ENCODE measurements at regions not wholly inside any gene's neighbourhood (a gene's known extent, or its start where the extent isn't known, plus 50 kb on each side); places are given as distances from the start of the nearest gene placed in this dataset.

DNA sequence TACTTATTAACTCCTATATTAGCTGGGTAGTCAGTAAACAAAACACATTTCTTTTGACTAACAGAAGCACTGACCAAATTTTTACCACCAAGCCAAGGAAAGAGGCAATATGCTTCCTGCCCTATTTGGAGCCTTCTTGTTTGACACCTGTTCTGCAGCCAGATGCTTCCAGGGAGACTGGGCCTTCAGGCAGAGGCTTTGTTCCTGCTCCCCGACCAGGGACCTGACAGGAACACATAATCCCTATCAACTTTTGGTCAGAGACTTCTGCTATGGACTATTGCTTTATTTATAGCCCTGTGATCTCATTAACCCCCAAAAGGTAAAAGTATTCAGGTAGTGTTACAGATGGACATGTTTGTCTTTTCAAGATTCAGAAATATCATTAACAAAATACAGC is 541.3 kb downstream of the NTRK3 start:
- TF ChIP-seq, protein P1, sequence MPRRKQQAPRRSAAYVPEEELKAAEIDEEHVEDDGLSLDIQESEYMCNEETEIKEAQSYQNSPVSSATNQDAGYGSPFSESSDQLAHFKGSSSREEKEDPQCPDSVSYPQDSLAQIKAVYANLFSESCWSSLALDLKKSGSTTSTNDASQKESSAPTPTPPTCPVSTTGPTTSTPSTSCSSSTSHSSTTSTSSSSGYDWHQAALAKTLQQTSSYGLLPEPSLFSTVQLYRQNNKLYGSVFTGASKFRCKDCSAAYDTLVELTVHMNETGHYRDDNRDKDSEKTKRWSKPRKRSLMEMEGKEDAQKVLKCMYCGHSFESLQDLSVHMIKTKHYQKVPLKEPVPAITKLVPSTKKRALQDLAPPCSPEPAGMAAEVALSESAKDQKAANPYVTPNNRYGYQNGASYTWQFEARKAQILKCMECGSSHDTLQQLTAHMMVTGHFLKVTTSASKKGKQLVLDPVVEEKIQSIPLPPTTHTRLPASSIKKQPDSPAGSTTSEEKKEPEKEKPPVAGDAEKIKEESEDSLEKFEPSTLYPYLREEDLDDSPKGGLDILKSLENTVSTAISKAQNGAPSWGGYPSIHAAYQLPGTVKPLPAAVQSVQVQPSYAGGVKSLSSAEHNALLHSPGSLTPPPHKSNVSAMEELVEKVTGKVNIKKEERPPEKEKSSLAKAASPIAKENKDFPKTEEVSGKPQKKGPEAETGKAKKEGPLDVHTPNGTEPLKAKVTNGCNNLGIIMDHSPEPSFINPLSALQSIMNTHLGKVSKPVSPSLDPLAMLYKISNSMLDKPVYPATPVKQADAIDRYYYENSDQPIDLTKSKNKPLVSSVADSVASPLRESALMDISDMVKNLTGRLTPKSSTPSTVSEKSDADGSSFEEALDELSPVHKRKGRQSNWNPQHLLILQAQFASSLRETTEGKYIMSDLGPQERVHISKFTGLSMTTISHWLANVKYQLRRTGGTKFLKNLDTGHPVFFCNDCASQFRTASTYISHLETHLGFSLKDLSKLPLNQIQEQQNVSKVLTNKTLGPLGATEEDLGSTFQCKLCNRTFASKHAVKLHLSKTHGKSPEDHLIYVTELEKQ (tag by site-specific recombination; IDR thresholded peaks at IDR 0.05; ENCODE audit: borderline replicate concordance) = no peak
- TF ChIP-seq ZNF112 (tag by site-specific recombination; IDR thresholded peaks at IDR 0.05) (no peak), BCL11B (tag by site-specific recombination; IDR thresholded peaks at IDR 0.05; ENCODE audit: low read depth) (no peak), SCRT1 (tag by site-specific recombination; IDR thresholded peaks at IDR 0.05; ENCODE audit: borderline replicate concordance) (no peak), ZNF169 (tag by site-specific recombination; IDR thresholded peaks at IDR 0.05) (no peak), ZNF114 (tag by site-specific recombination; IDR thresholded peaks at IDR 0.05) (no peak)
- TF ChIP-seq, protein P2, sequence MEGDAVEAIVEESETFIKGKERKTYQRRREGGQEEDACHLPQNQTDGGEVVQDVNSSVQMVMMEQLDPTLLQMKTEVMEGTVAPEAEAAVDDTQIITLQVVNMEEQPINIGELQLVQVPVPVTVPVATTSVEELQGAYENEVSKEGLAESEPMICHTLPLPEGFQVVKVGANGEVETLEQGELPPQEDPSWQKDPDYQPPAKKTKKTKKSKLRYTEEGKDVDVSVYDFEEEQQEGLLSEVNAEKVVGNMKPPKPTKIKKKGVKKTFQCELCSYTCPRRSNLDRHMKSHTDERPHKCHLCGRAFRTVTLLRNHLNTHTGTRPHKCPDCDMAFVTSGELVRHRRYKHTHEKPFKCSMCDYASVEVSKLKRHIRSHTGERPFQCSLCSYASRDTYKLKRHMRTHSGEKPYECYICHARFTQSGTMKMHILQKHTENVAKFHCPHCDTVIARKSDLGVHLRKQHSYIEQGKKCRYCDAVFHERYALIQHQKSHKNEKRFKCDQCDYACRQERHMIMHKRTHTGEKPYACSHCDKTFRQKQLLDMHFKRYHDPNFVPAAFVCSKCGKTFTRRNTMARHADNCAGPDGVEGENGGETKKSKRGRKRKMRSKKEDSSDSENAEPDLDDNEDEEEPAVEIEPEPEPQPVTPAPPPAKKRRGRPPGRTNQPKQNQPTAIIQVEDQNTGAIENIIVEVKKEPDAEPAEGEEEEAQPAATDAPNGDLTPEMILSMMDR (tag by site-specific recombination; IDR thresholded peaks at IDR 0.05) = no peak
- POLR2A ChIA-PET = no interaction called here
- no peaks in the 10 kb centered on the region for H3K9me3 ChIP-seq (ENCODE audit: control insufficient read depth, insufficient read depth, low read depth, low read length)
- CTCF ChIA-PET = no interaction called here
- peaks cover 4% of the 10 kb centered on the region; the same call in 1 of the 2 replicates for H3K4me1 ChIP-seq (ENCODE audit: control insufficient read depth, insufficient read depth, low read length)
- H3K4me3 ChIP-seq (ENCODE audit: low read depth, low read length) = no peak overlapping the region
- H3K27ac ChIP-seq (ENCODE audit: extremely low read depth, low read depth, low read length) = no peak overlapping the region
- H3K36me3 ChIP-seq (ENCODE audit: control insufficient read depth in 2 of 2, insufficient read depth in 1 of 2, low read length in 2 of 2) = no peaks in the 10 kb centered on the region

DNA sequence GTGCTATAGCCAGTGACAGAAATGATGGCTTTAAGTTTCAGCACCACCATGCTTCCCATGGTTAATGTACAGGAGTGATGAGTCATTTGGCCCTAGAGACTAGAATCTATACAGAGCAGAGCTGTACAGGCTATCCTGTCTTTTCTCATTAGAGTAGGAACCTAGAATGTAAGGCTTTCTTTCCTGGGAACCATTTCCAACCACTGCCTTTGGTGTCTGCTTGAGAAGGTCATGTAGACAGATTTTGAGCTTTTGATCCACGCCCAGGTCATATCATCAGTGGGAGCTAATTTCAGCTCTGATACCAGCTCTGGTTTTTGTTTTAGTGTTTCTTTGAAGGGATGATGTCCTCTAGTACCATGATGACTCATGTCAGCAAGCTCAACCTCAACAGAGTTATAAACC is 543.1 kb downstream of the NTRK3 start:
- ChIA-PET CTCF (interaction anchor here (0.5 to 0.8 kb wide), 2 partner anchors 81 to 220 kb away, joined by 3 to 4 read pairs; no protein-coding TSS in a partner anchor), POLR2A (no interaction called here)
- TF ChIP-seq ZNF623 (tag by site-specific recombination; IDR thresholded peaks at IDR 0.05) (no peak), ZBTB7A (tag by site-specific recombination; IDR thresholded peaks at IDR 0.05; ENCODE audit: low read depth) (no peak), ZNF157 (tag by site-specific recombination; IDR thresholded peaks at IDR 0.05) (no peak), ZNF843 (tag by site-specific recombination; IDR thresholded peaks at IDR 0.05) (no peak), ZNF302 (tag by site-specific recombination; IDR thresholded peaks at IDR 0.05; ENCODE audit: low read depth) (no peak), KLF9 (tag by site-specific recombination; IDR thresholded peaks at IDR 0.05; ENCODE audit: low read depth) (no peak), TRIM28 (IDR thresholded peaks at IDR 0.05; ENCODE audit: borderline replicate concordance, low read length) (no peak), ZNF37A (tag by site-specific recombination; IDR thresholded peaks at IDR 0.05) (no peak), HOXD13 (CRISPR knock-in tag; IDR thresholded peaks at IDR 0.05; ENCODE audit: borderline replicate concordance) (no peak)
- TF ChIP-seq, protein P3, sequence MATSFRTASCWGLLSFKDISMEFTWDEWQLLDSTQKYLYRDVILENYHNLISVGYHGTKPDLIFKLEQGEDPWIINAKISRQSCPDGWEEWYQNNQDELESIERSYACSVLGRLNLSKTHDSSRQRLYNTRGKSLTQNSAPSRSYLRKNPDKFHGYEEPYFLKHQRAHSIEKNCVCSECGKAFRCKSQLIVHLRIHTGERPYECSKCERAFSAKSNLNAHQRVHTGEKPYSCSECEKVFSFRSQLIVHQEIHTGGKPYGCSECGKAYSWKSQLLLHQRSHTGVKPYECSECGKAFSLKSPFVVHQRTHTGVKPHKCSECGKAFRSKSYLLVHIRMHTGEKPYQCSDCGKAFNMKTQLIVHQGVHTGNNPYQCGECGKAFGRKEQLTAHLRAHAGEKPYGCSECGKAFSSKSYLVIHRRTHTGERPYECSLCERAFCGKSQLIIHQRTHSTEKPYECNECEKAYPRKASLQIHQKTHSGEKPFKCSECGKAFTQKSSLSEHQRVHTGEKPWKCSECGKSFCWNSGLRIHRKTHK (tag by site-specific recombination; IDR thresholded peaks at IDR 0.05) = no peak

More for the DNA sequence above, 543.1 kb downstream of the NTRK3 start:
- H3K27ac ChIP-seq (ENCODE audit: extremely low read depth, low read depth, low read length) = no peak overlapping the region
- no peaks in the 10 kb centered on the region for H3K36me3 ChIP-seq (ENCODE audit: control insufficient read depth in 2 of 2, insufficient read depth in 1 of 2, low read length in 2 of 2)
- H3K4me1 ChIP-seq (ENCODE audit: control insufficient read depth, insufficient read depth, low read length) = peaks cover 4% of the 10 kb centered on the region; the same call in 1 of the 2 replicates
- no peak overlapping the region for H3K4me3 ChIP-seq (ENCODE audit: low read depth, low read length)
- no peaks in the 10 kb centered on the region for H3K9me3 ChIP-seq (ENCODE audit: control insufficient read depth, insufficient read depth, low read depth, low read length)
